ENCODE measurements at regions not wholly inside any gene's neighbourhood (a gene's known extent, or its start where the extent isn't known, plus 50 kb on each side); places are given as distances from the start of the nearest gene placed in this dataset.

GRCh38 chr1:34312359-34312758 is 135.7 kb downstream of the C1orf94 start (continued):
- TF ChIP-seq ZNF302 (CRISPR knock-in tag; IDR thresholded peaks at IDR 0.05): no peak
- TF ChIP-seq RFX5 (IDR thresholded peaks at IDR 0.05): no peak
- no peak for TF ChIP-seq NPAS2 (CRISPR knock-in tag; IDR thresholded peaks at IDR 0.05; ENCODE audit: borderline replicate concordance)

GRCh38 chr1:34315974-34316373 is 139.3 kb downstream of the C1orf94 start:
- Histone ChIP-seq H3K4me1 (no peaks in the 10 kb centered on the region), H3K27ac (no peak overlapping the region), H3K9me3 (no peaks in the 10 kb centered on the region), H3K4me2 (no peak overlapping the region), H3K4me3 (no peak overlapping the region)
- ATAC-seq (no peak), DNase-seq (ENCODE audit: low read depth in 1 of 2, low spot score in 1 of 2) (no peak), FAIRE-seq (no peak)
- POLR2A ChIA-PET: no interaction called here
- TF ChIP-seq EHMT2 (IDR thresholded peaks at IDR 0.05; ENCODE audit: low read depth): no peak
- no peak for TF ChIP-seq CEBPB (IDR thresholded peaks at IDR 0.05)
- TF ChIP-seq BHLHE40 (IDR thresholded peaks at IDR 0.05; ENCODE audit: low read depth, low read length): no peak
- no peak for TF ChIP-seq POLR2A (IDR thresholded peaks at IDR 0.05; ENCODE audit: low read length)
- CTCF ChIA-PET: no interaction called here
- 0% methylated on average over 1 of the region's 1 CpG for WGBS (ENCODE audit: missing lambda C conversion rate)

GRCh38 chr1:34316773-34317172 is 140.1 kb downstream of the C1orf94 start:
- FAIRE-seq (no peak), ATAC-seq (no peak), DNase-seq (ENCODE audit: low read depth in 1 of 2, low spot score in 1 of 2) (no peak)
- Histone ChIP-seq H3K4me3 (no peak overlapping the region), H3K4me1 (no peaks in the 10 kb centered on the region), H3K9me3 (no peaks in the 10 kb centered on the region), H3K4me2 (no peak overlapping the region), H3K27ac (no peak overlapping the region)
- CTCF ChIA-PET: no interaction called here
- POLR2A ChIA-PET: no interaction called here
- TF ChIP-seq HEYL (CRISPR knock-in tag; IDR thresholded peaks at IDR 0.05): no peak
- TF ChIP-seq TFCP2L1 (CRISPR knock-in tag; IDR thresholded peaks at IDR 0.05): no peak
- no peak for TF ChIP-seq E2F6 (IDR thresholded peaks at IDR 0.05; ENCODE audit: borderline replicate concordance, low read depth)
- TF ChIP-seq HOXA7 (CRISPR knock-in tag; IDR thresholded peaks at IDR 0.05): no peak
- no peak for TF ChIP-seq HOXB13 (CRISPR knock-in tag; IDR thresholded peaks at IDR 0.05; ENCODE audit: low read depth)
- no peak for TF ChIP-seq NR3C1 (IDR thresholded peaks at IDR 0.05)
- TF ChIP-seq CTCF (IDR thresholded peaks at IDR 0.05): no peak
- no peak for TF ChIP-seq REST (IDR thresholded peaks at IDR 0.05)
- no peak for TF ChIP-seq JUN (IDR thresholded peaks at IDR 0.05)
- no peak for TF ChIP-seq CBX2 (IDR thresholded peaks at IDR 0.05; ENCODE audit: borderline replicate concordance, low read depth)
- TF ChIP-seq PBX3 (IDR thresholded peaks at IDR 0.05): no peak
- no peak for TF ChIP-seq CHD2 (IDR thresholded peaks at IDR 0.05; ENCODE audit: low read length, partially characterized antibody)
- no peak for TF ChIP-seq RAD21 (conservative IDR thresholded peaks at IDR 0.05 in 1 of 2, IDR thresholded peaks at IDR 0.05 in 1 of 2)
